Neural crest cell (in vitro differentiated cells): ENCODE measurements at regions not wholly inside any gene's neighbourhood (a gene's known extent, or its start where the extent isn't known, plus 50 kb on each side); places are given as distances from the start of the nearest gene placed in this dataset.
A peak's percentile ranks its signal among the peaks of the same experiment; 100 is the strongest.

Experiments
- DNase-seq: peaks from one replicate; pipeline ENCODE4 v3.0.0; 2021; ENCODE audit warnings: low read depth, mixed read lengths, low spot score
- H3K27ac Mint-ChIP-seq: one replicate; pipeline ENCODE4 v1.8.0; 2021; ENCODE audit warnings: mild to moderate bottlenecking, mixed read lengths; ENCODE audit not compliant: unreplicated experiment
- H3K27me3 Mint-ChIP-seq: 2 replicates; pipeline ENCODE4 v1.8.0; 2021; ENCODE audit warnings: low read depth, mild to moderate bottlenecking, mixed read lengths
- H3K36me3 Mint-ChIP-seq: 2 replicates; pipeline ENCODE4 v1.8.0; 2021; ENCODE audit warnings: low read depth, mild to moderate bottlenecking, mixed read lengths
- H3K4me1 Mint-ChIP-seq: 2 replicates; pipeline ENCODE4 v1.8.0; 2021; ENCODE audit warnings: mixed read lengths
- H3K4me3 Mint-ChIP-seq: one replicate; pipeline ENCODE4 v1.8.0; 2021; ENCODE audit warnings: mild to moderate bottlenecking, mixed read lengths
- H3K9me3 Mint-ChIP-seq: 2 replicates; pipeline ENCODE4 v1.8.0; 2021; ENCODE audit warnings: mixed read lengths
- CTCF ChIP-seq: fragments of 200-600 bp; sonication (generic); conservative IDR thresholded peaks from 2 replicates; pipeline ENCODE4 v1.5.0; 2021; ENCODE audit warnings: antibody characterized with exemption, mild to moderate bottlenecking

GRCh38 chr6:84424956-84425355, 197.5 kb upstream of the CEP162 start:
- TF ChIP-seq CTCF = no peak
- Mint-ChIP-seq H3K4me3 (no peak overlapping the region), H3K9me3 (no peaks in the 10 kb centered on the region), H3K27me3 (peaks cover 80% of the 10 kb centered on the region), H3K4me1 (peaks cover 8% of the 10 kb centered on the region), H3K27ac (no peak overlapping the region), H3K36me3 (no peaks in the 10 kb centered on the region)
- DNase-seq = no peak

- H3K27me3 Mint-ChIP-seq = peaks cover 70% of the 10 kb centered on the region
- no peaks in the 10 kb centered on the region for H3K9me3 Mint-ChIP-seq
These were observed 195.0 kb upstream of the CEP162 start for GRCh38 chr6:84422380-84422968.

GRCh38 chr6:84421031-84421430, 193.6 kb upstream of the CEP162 start:
- no peak overlapping the region for H3K4me3 Mint-ChIP-seq

More at GRCh38 chr6:84422380-84422968, 195.0 kb upstream of the CEP162 start:
- no peak overlapping the region for H3K4me3 Mint-ChIP-seq
- peak; percentile 82 for DNase-seq
- TF ChIP-seq CTCF = peak; percentile 84
- H3K27ac Mint-ChIP-seq = no peak overlapping the region
- peaks cover 8% of the 10 kb centered on the region for H3K4me1 Mint-ChIP-seq
- H3K36me3 Mint-ChIP-seq = no peaks in the 10 kb centered on the region

GRCh38 chr6:84417260-84417659, 189.8 kb upstream of the CEP162 start:
- H3K4me1 Mint-ChIP-seq = no peaks in the 10 kb centered on the region
- DNase-seq = no peak
- no peaks in the 10 kb centered on the region for H3K9me3 Mint-ChIP-seq
- no peaks in the 10 kb centered on the region for H3K36me3 Mint-ChIP-seq
- TF ChIP-seq CTCF = no peak
- H3K4me3 Mint-ChIP-seq = no peak overlapping the region
- H3K27me3 Mint-ChIP-seq = peaks cover 57% of the 10 kb centered on the region
- no peak overlapping the region for H3K27ac Mint-ChIP-seq

More at GRCh38 chr6:84421031-84421430, 193.6 kb upstream of the CEP162 start:
- no peak for TF ChIP-seq CTCF
- peaks cover 57% of the 10 kb centered on the region for H3K27me3 Mint-ChIP-seq
- H3K36me3 Mint-ChIP-seq = no peaks in the 10 kb centered on the region
- peaks cover 8% of the 10 kb centered on the region for H3K4me1 Mint-ChIP-seq
- DNase-seq = no peak
- H3K27ac Mint-ChIP-seq = no peak overlapping the region
- H3K9me3 Mint-ChIP-seq = no peaks in the 10 kb centered on the region

GRCh38 chr6:84416043-84416657, 188.7 kb upstream of the CEP162 start:
- Mint-ChIP-seq H3K27ac (no peak overlapping the region), H3K4me3 (no peak overlapping the region), H3K27me3 (peaks cover 56% of the 10 kb centered on the region), H3K36me3 (no peaks in the 10 kb centered on the region), H3K9me3 (no peaks in the 10 kb centered on the region), H3K4me1 (no peaks in the 10 kb centered on the region)
- TF ChIP-seq CTCF = no peak
- DNase-seq = no peak
